HepG2 (cell line): ENCODE measurements at regions not wholly inside any gene's neighbourhood (a gene's known extent, or its start where the extent isn't known, plus 50 kb on each side); places are given as distances from the start of the nearest gene placed in this dataset.

Experiments used
- ATAC-seq: fragments of 200-7000 bp; cut with Tn5 transposase; 3 replicates; pipeline ENCODE4 v1.9.1; 2020; ENCODE audit warnings: mild to moderate bottlenecking, moderate library complexity
- BruUV-seq: library from RNA; stranded (reverse); fragments of 400-500 nt; replicated peaks from 2 replicates; lab custom pipeline; 2021; lab: Mats Ljungman, UMichigan
- CTCF ChIA-PET: fragments of 300-600 bp; formaldehyde crosslinking; extraction: SDS; loops from one replicate; lab custom pipeline; 2021; ENCODE audit warnings: low total read pairs, inconsistent platforms, low intra/inter-chr PET ratio; lab: Yijun Ruan, JAX
- POLR2A ChIA-PET: fragments of 350-600 bp; sonication (Branson Sonifier 250); formaldehyde crosslinking; loops from one replicate; lab custom pipeline; 2020; ENCODE audit warnings: antibody characterized with exemption, inconsistent platforms; lab: Yijun Ruan, JAX
- DNase-seq: peaks from one replicate; pipeline ENCODE4 v3.0.0-alpha.2; 2015; ENCODE audit warnings: low spot score
- FAIRE-seq: peaks from 3 replicates; lab custom pipeline; 2011; peaks lifted over from hg19 to GRCh38; lab: Jason Lieb, UNC
- H2AFZ ChIP-seq: one replicate; pipeline ENCODE4 v1.6.1; 2011; ENCODE audit warnings: low read length, inconsistent platforms
- H3K27ac ChIP-seq: fragments of 300-600 bp; 3 replicates; pipeline ENCODE4 v1.8.0; 2011; ENCODE audit warnings: mixed run types, mild to moderate bottlenecking, mixed read lengths, low read length, inconsistent platforms; ENCODE audit not compliant: insufficient read depth; ENCODE audit errors: extremely low read length
- H3K27me3 ChIP-seq, 2 experiments: fragments of 200-600 bp in 1 of 2; 2 replicates in 1 of 2; 3 replicates in 1 of 2; pipeline versions ENCODE4 v1.6.0 to v1.8.0; 2011; ENCODE audit warnings: low read length in 2 of 2, mild to moderate bottlenecking in 2 of 2, moderate library complexity in 2 of 2, inconsistent platforms in 1 of 2; ENCODE audit not compliant: insufficient read depth in 2 of 2, control insufficient read depth in 1 of 2
- H3K36me3 ChIP-seq, 2 experiments: fragments of 200-600 bp in 1 of 2; replicated peaks in 1 of 2; 2 replicates in 1 of 2; 3 replicates in 1 of 2; pipeline versions ENCODE4 v1.5.1 to v1.8.0; 2011; ENCODE audit warnings: low read length in 2 of 2, inconsistent platforms in 1 of 2; ENCODE audit not compliant: insufficient read depth in 2 of 2, control insufficient read depth in 1 of 2
- H3K4me1 ChIP-seq: 2 replicates; pipeline ENCODE4 v1.5.1; 2012; ENCODE audit warnings: low read length, inconsistent platforms; ENCODE audit not compliant: insufficient read depth
- H3K4me2 ChIP-seq: 2 replicates; pipeline ENCODE4 v1.6.0; 2011; ENCODE audit warnings: low read depth, low read length, inconsistent platforms
- H3K4me3 ChIP-seq, 3 experiments: fragments of 200-600 bp in 1 of 3; sonication (generic), shearing (Covaris generic) in 1 of 3; replicated peaks in 1 of 3; 2 replicates each; pipeline ENCODE4 v1.5.1; 2011 to 2016; ENCODE audit warnings: low read length in 3 of 3, inconsistent platforms in 2 of 3, low read depth in 2 of 3, mild to moderate bottlenecking in 2 of 3, control low read depth in 1 of 3, mixed read lengths in 1 of 3; ENCODE audit not compliant: insufficient read depth in 1 of 3
- H3K79me2 ChIP-seq: one replicate; pipeline ENCODE4 v1.6.1; 2011; ENCODE audit warnings: low read length, inconsistent platforms; ENCODE audit not compliant: insufficient read depth
- H3K9ac ChIP-seq: 2 replicates; pipeline ENCODE4 v1.6.0; 2011; ENCODE audit warnings: mild to moderate bottlenecking, low read depth, low read length, inconsistent platforms; ENCODE audit not compliant: insufficient read depth
- H3K9me3 ChIP-seq: 2 replicates; pipeline ENCODE4 v1.5.1; 2012; ENCODE audit warnings: mild to moderate bottlenecking, low read length
- H4K20me1 ChIP-seq: 2 replicates; pipeline ENCODE4 v1.6.0; 2011; ENCODE audit warnings: inconsistent platforms, mild to moderate bottlenecking, low read length, moderate library complexity; ENCODE audit not compliant: insufficient read depth
- ARNT ChIP-seq: fragments of 450-650 bp; IDR thresholded peaks from 2 replicates; pipeline ENCODE4 v1.6.1; 2017
- CENPBD1 ChIP-seq: sonication (generic); formaldehyde crosslinking; IDR thresholded peaks from 2 replicates; pipeline ENCODE4 v1.8.0; 2022; ENCODE audit warnings: missing genetic modification reagents, low read depth, mild to moderate bottlenecking, borderline replicate concordance
- FOSL1 ChIP-seq: sonication (generic); formaldehyde crosslinking; IDR thresholded peaks from 2 replicates; pipeline ENCODE4 v1.9.0; 2021; ENCODE audit warnings: missing genetic modification reagents, borderline replicate concordance
- FOXK2 ChIP-seq: fragments of 450-650 bp; IDR thresholded peaks from 2 replicates; pipeline ENCODE4 v1.6.1; 2016
- GATAD2A ChIP-seq: IDR thresholded peaks from 2 replicates; pipeline ENCODE4 v1.6.1; 2016
- GFI1 ChIP-seq: sonication (generic); formaldehyde crosslinking; IDR thresholded peaks from 2 replicates; pipeline ENCODE4 v1.5.0; 2020; ENCODE audit warnings: missing genetic modification reagents, mild to moderate bottlenecking, borderline replicate concordance
- HMGXB3 ChIP-seq: sonication (generic); formaldehyde crosslinking; IDR thresholded peaks from 2 replicates; pipeline ENCODE4 v1.4.0; 2020; ENCODE audit warnings: missing genetic modification reagents, borderline replicate concordance
- IRF1 ChIP-seq: sonication (generic); formaldehyde crosslinking; IDR thresholded peaks from 2 replicates; pipeline ENCODE4 v1.4.0; 2020; ENCODE audit warnings: low read depth, mild to moderate bottlenecking, missing genetic modification reagents
- RARA ChIP-seq: IDR thresholded peaks from 2 replicates; pipeline ENCODE4 v1.6.1; 2016; ENCODE audit warnings: missing genetic modification reagents, missing compliant biosample characterization
- STAG1 ChIP-seq: sonication (generic); formaldehyde crosslinking; IDR thresholded peaks from 2 replicates; pipeline ENCODE4 v1.4.0; 2020; ENCODE audit warnings: missing genetic modification reagents
- SUZ12 ChIP-seq: fragments of 150-350 bp; IDR thresholded peaks from 2 replicates; pipeline ENCODE4 v1.6.1; 2014; ENCODE audit warnings: low read depth, low read length
- TFDP2 ChIP-seq: sonication (generic); formaldehyde crosslinking; IDR thresholded peaks from 2 replicates; pipeline ENCODE4 v1.4.0; 2020; ENCODE audit warnings: missing genetic modification reagents
- ZBTB34 ChIP-seq: sonication (generic); formaldehyde crosslinking; IDR thresholded peaks from 2 replicates; pipeline ENCODE4 v1.8.0; 2022; ENCODE audit warnings: mild to moderate bottlenecking, missing genetic modification reagents
- ZNF460 ChIP-seq: sonication (generic); formaldehyde crosslinking; IDR thresholded peaks from 2 replicates; pipeline ENCODE4 v1.5.1; 2020; ENCODE audit warnings: missing genetic modification reagents, mild to moderate bottlenecking, borderline replicate concordance
- ZNF605 ChIP-seq: sonication (generic); formaldehyde crosslinking; IDR thresholded peaks from 2 replicates; pipeline ENCODE4 v1.8.0; 2022; ENCODE audit warnings: mild to moderate bottlenecking, missing genetic modification reagents
- ZNF740 ChIP-seq: sonication (generic); formaldehyde crosslinking; IDR thresholded peaks from 2 replicates; pipeline ENCODE4 v1.4.0; 2020; ENCODE audit warnings: missing genetic modification reagents
- ZNF747 ChIP-seq: sonication (generic); formaldehyde crosslinking; IDR thresholded peaks from 2 replicates; pipeline ENCODE4 v1.8.1; 2023; ENCODE audit warnings: missing genetic modification reagents, mild to moderate bottlenecking, borderline replicate concordance
- ZZZ3 ChIP-seq: sonication (generic); formaldehyde crosslinking; IDR thresholded peaks from 2 replicates; pipeline ENCODE4 v1.4.0; 2020; ENCODE audit warnings: missing genetic modification reagents, mild to moderate bottlenecking, borderline replicate concordance
- WGBS: methylation state at CpG from one replicate; pipeline ENCODE4 v1.1.6; 2017; ENCODE audit warnings: low lambda C conversion rate; 5-methylcytosine and 5-hydroxymethylcytosine counted together
- in situ Hi-C: cut with HindIII; loops from 2 replicates; pipeline ENCODE4 v1.10.0; 2017; ENCODE audit warnings: low pct_unique_long_range_greater_than_20kb; ENCODE audit not compliant: extremely low pct_ligation_motif_present
- intact Hi-C: fragments of 100-400 bp; cut with micrococcal nuclease; formaldehyde crosslinking; loops from one replicate; pipeline ENCODE4 v1.10.0; 2022; ENCODE audit not compliant: unreplicated experiment

- WGBS: 0% methylated on average over 5 of the region's 5 CpGs
- H3K36me3 ChIP-seq: no peaks in the 10 kb centered on the region
- no peaks in the 10 kb centered on the region for H3K79me2 ChIP-seq
- peak overlapping the region; percentile 16; the same call in 1 of the 2 replicates for H3K4me2 ChIP-seq
- DNase-seq: peak; percentile 76
- no peak for FAIRE-seq
- H3K27me3 ChIP-seq: no peaks in the 10 kb centered on the region
- no peaks in the 10 kb centered on the region for H3K9me3 ChIP-seq
- in situ Hi-C loops: no loop called here
- H3K4me3 ChIP-seq: no peak overlapping the region
- ChIA-PET POLR2A (no interaction called here), CTCF (no interaction called here)
- H3K27ac ChIP-seq: no peak overlapping the region
- no peak overlapping the region for H2AFZ ChIP-seq
- no TSS peak for BruUV-seq
- H3K4me1 ChIP-seq: peaks cover 26% of the 10 kb centered on the region
- H4K20me1 ChIP-seq: no peaks in the 10 kb centered on the region
- intact Hi-C loops: loop anchor here (5.0 to 10.0 kb wide), 2 partner anchors 131 to 224 kb away; partner anchors contain the start of gene SLC25A13
- peak; percentile 99 for ATAC-seq
- H3K9ac ChIP-seq: no peak overlapping the region
- no peak for TF ChIP-seq ZZZ3 (CRISPR knock-in tag)
- TF ChIP-seq ZNF747 (CRISPR knock-in tag): no peak
- no peak for TF ChIP-seq ZNF740
- peak; percentile 76 for TF ChIP-seq GATAD2A (CRISPR knock-in tag)
- no peak for TF ChIP-seq ZNF460 (CRISPR knock-in tag)
- no peak; the same call in 1 of the 2 replicates for TF ChIP-seq FOSL1
- TF ChIP-seq FOXK2: no peak
- TF ChIP-seq HMGXB3 (CRISPR knock-in tag): no peak
- no peak for TF ChIP-seq CENPBD1 (CRISPR knock-in tag)
- TF ChIP-seq SUZ12: no peak
- TF ChIP-seq ARNT: no peak
- TF ChIP-seq GFI1 (CRISPR knock-in tag): no peak
- peak; percentile 58 for TF ChIP-seq RARA (CRISPR knock-in tag)
- no peak for TF ChIP-seq STAG1 (CRISPR knock-in tag)
- TF ChIP-seq ZNF605 (CRISPR knock-in tag): no peak
- TF ChIP-seq IRF1 (CRISPR knock-in tag): no peak
- no peak for TF ChIP-seq TFDP2
- no peak for TF ChIP-seq ZBTB34 (CRISPR knock-in tag)
Observed at GRCh38 chr7:96548664-96549063, 161.0 kb downstream of the SEM1 start.
